ENCODE measurements at regions not wholly inside any gene's neighbourhood (a gene's known extent, or its start where the extent isn't known, plus 50 kb on each side); places are given as distances from the start of the nearest gene placed in this dataset.
"Not testable (repeated sequence)": the region's sequence is repeated elsewhere in the genome, so short reads cannot be mapped to it uniquely, and the experiment has no call there.

DNA sequence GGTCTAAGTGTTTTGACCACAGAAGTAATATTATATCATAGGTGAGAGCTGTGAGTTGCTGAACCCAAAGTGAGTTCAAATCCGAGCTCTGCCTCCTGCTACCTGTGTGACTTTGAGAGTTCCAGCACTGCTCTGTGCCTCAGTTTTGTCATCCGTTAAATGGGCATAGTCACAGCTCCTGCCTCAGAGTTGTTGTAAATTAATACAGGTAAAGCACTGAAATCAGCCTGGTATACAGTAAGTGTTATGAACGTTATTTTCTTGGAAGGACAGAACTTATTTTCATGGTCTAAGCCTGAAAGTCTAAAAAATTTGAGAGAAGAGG lies 65.4 kb upstream of the ZNF195 start:
- H3K36me3 ChIP-seq (ENCODE audit: control insufficient read depth, insufficient read depth, low read length); H3K4me1 ChIP-seq (ENCODE audit: control insufficient read depth, insufficient read depth, low read length); H3K9me3 ChIP-seq (ENCODE audit: control insufficient read depth, low read depth, low read length); H3K27ac ChIP-seq (ENCODE audit: low read length); H3K4me3 ChIP-seq (ENCODE audit: low read length); DNase-seq; H3K27me3 ChIP-seq (ENCODE audit: control insufficient read depth, insufficient read depth, low read length): not testable (repeated sequence)
- 100% methylated on average over 1 of the region's 3 CpGs for WGBS (ENCODE audit: insufficient coverage, low lambda C conversion rate)

DNA sequence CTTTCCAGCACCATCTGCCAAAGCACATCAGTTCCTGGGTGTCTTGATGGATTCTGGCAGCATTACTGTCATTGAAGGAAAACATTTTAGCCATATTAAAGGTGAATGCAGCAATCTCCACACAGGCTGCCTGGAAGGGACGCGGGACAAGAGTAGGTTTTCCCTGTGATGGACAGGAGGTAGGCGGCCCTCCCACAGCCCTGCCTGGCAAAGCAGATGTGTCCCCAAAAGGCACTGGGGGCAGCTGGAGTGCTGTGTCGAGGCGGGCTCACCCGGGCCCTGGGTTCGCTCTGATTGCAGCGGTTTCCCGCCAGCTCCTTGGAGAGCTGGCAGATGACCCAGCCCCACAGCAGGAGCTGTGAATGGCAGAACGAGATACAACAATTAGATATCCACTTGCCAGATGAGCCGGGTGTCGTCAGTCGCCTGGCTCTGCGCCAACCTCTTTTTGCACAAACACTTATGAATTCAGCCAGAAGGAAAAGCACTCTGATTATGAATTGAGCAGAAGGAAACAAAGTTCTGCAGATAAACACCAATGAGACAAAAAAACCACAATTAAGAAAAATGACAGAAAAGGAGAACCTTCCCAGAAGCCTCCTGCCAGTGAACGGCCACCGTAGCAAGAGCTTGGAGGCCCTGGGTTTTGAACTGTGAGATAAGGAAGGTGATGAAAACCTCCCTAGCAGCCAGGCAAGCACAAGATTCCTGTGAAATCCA lies 64.9 kb upstream of the ZNF195 start:
- not testable (repeated sequence) for H3K9me3 ChIP-seq (ENCODE audit: control insufficient read depth, low read depth, low read length); H3K4me3 ChIP-seq (ENCODE audit: low read length); H3K36me3 ChIP-seq (ENCODE audit: control insufficient read depth, insufficient read depth, low read length); H3K27ac ChIP-seq (ENCODE audit: low read length); DNase-seq; H3K4me1 ChIP-seq (ENCODE audit: control insufficient read depth, insufficient read depth, low read length); H3K27me3 ChIP-seq (ENCODE audit: control insufficient read depth, insufficient read depth, low read length)
- whole genome bisulfite sequencing (ENCODE audit: insufficient coverage, low lambda C conversion rate) = no CpG with 5 or more reads among the region's 16 CpGs

DNA sequence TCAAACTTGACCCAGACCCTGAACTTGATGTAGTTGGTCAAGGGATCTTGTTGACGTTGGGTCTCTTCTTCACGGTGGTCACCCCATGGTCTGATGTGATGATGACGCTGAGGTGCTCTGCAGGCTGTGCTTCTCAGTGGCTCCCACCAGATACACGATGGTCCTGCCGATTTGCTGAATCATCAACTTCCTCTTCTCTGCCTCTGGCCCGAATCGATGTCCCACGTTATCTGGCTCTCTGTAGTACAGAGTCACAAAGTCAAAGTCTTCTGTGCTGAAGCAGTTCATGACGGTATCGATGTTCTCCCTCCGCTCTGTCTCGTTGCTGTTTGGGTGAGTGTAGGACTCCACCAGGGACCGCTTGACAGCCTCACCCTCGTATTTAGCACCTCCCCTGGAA lies 58.5 kb upstream of the ZNF195 start:
- not testable (repeated sequence) for H3K4me1 ChIP-seq (ENCODE audit: control insufficient read depth, insufficient read depth, low read length); H3K27ac ChIP-seq (ENCODE audit: low read length); H3K27me3 ChIP-seq (ENCODE audit: control insufficient read depth, insufficient read depth, low read length); DNase-seq; H3K9me3 ChIP-seq (ENCODE audit: control insufficient read depth, low read depth, low read length); H3K4me3 ChIP-seq (ENCODE audit: low read length); H3K36me3 ChIP-seq (ENCODE audit: control insufficient read depth, insufficient read depth, low read length)
- no CpG with 5 or more reads among the region's 14 CpGs for WGBS (ENCODE audit: insufficient coverage, low lambda C conversion rate)

DNA sequence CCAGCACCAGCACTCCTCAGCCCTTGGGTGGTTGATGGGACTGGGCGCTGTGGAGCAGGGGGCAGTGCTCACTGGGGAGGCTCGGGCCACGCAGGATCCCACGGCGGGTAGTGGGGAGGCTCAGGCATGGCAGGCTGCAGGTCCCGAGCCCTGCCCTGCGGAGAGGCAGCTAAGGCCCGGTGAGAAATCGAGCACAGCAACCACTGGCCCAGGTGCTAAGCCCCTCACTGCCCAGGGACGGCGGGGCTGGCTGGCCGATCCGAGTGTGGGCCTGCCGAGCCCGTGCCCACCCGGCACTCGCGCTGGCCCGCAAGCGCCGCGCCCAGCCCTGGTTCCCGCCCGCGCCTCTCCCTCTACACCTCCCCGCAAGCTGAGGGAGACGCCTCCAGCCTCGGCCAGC lies 56.0 kb upstream of the ZNF195 start:
- Histone ChIP-seq H3K4me3 (ENCODE audit: low read length) (no peak overlapping the region), H3K9me3 (ENCODE audit: control insufficient read depth, low read depth, low read length) (no peaks in the 10 kb centered on the region), H3K4me1 (ENCODE audit: control insufficient read depth, insufficient read depth, low read length) (no peaks in the 10 kb centered on the region), H3K27ac (ENCODE audit: low read length) (no peak overlapping the region), H3K27me3 (ENCODE audit: control insufficient read depth, insufficient read depth, low read length) (no peaks in the 10 kb centered on the region), H3K36me3 (ENCODE audit: control insufficient read depth, insufficient read depth, low read length) (no peaks in the 10 kb centered on the region)
- DNase-seq = no peak
- WGBS (ENCODE audit: insufficient coverage, low lambda C conversion rate) = no CpG with 5 or more reads among the region's 28 CpGs

DNA sequence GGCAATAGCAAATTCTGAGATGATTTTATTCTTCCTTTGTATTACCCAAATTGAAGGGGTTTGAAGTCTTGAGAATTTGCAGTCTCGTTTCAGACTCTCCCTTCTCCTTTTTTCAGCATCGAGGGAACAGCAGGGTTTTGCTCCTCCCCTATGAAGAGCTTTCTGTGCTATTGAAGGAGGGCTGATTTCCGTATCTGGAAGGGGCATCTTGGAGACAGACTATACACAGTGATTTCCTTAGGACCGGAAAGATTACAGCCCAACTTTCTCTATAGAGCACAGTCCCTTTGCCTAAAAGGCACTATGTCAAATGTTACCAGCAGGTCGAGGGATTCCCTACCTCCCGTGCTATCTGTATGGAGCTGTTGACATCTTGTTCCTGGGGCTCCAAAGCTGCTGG lies 50.2 kb upstream of the ZNF195 start:
- not testable (repeated sequence) for H3K36me3 ChIP-seq (ENCODE audit: control insufficient read depth, insufficient read depth, low read length); H3K4me3 ChIP-seq (ENCODE audit: low read length); H3K27me3 ChIP-seq (ENCODE audit: control insufficient read depth, insufficient read depth, low read length); H3K4me1 ChIP-seq (ENCODE audit: control insufficient read depth, insufficient read depth, low read length); DNase-seq; H3K27ac ChIP-seq (ENCODE audit: low read length); H3K9me3 ChIP-seq (ENCODE audit: control insufficient read depth, low read depth, low read length)
- no CpG with 5 or more reads among the region's 6 CpGs for WGBS (ENCODE audit: insufficient coverage, low lambda C conversion rate)
